ENCODE measurements at regions not wholly inside any gene's neighbourhood (a gene's known extent, or its start where the extent isn't known, plus 50 kb on each side); places are given as distances from the start of the nearest gene placed in this dataset.
"Not testable (repeated sequence)": the region's sequence is repeated elsewhere in the genome, so short reads cannot be mapped to it uniquely, and the experiment has no call there.

DNA sequence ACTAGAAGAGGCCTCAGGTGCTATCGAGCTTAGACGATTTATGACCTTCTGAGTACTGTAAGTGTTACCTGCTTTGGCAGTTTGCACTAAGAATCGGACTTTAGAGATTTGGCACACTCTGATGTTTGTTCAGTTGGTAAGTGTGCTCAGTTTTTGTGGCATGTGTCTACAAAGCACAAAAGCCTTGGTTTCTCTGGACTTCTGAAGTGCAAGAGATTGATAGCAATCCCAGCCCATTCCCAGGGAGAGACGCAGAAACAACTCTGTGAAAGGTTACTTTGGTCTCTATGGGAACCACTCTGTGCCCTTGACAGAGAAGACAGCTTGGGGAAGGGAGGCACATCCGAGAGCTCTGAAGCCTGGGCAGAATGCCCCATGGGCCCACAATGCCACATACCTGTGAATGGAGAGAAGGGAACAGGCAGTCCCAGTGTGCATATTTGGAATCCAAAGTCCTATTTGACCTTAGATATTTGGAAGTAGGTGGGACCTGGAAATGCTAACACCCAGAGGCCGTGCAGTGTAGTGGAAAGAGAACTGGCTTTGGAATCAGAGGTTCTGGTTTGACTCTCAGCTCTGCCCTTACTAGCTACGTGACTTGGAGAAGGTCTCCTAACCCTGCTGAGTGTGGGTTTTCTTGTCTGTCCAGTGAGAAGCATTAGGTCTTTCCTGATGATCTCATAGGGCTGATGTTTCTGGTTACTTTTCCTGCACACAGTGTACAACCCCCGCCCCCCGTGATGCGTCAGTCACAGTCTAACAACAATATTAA lies 194.3 kb upstream of the VLDLR start:
- Histone ChIP-seq H3K36me3 (ENCODE audit: insufficient read depth, low read length) (no peaks in the 10 kb centered on the region), H2AFZ (ENCODE audit: low read length) (no peak overlapping the region), H3K9me3 (ENCODE audit: insufficient read depth, low read depth, low read length) (no peaks in the 10 kb centered on the region), H3K9ac (ENCODE audit: low read depth, low read length, poor library complexity, severe bottlenecking) (no peak overlapping the region), H3K4me1 (ENCODE audit: insufficient read depth, low read length, poor library complexity, severe bottlenecking) (no peaks in the 10 kb centered on the region), H3F3A (ENCODE audit: low read depth) (no peaks in the 10 kb centered on the region), H3K27me3 (ENCODE audit: insufficient read depth, low read length, poor library complexity, severe bottlenecking) (no peaks in the 10 kb centered on the region), H3K4me3 (ENCODE audit: low read length, poor library complexity, severe bottlenecking) (no peak overlapping the region), H4K20me1 (ENCODE audit: insufficient read depth, low read length, poor library complexity, severe bottlenecking) (no peaks in the 10 kb centered on the region), H3K9me2 (replicated peaks; ENCODE audit: low read depth, low read length) (no peaks in the 10 kb centered on the region), H3K79me2 (ENCODE audit: insufficient read depth, low read length) (no peaks in the 10 kb centered on the region), H3K4me2 (ENCODE audit: low read depth, low read length, poor library complexity, severe bottlenecking) (no peak overlapping the region)
- no peak for TF ChIP-seq CTCF (conservative IDR thresholded peaks at IDR 0.05; ENCODE audit: low read length)
- no peak for TF ChIP-seq EZH2phosphoT487 (IDR thresholded peaks at IDR 0.05; ENCODE audit: borderline replicate concordance)

DNA sequence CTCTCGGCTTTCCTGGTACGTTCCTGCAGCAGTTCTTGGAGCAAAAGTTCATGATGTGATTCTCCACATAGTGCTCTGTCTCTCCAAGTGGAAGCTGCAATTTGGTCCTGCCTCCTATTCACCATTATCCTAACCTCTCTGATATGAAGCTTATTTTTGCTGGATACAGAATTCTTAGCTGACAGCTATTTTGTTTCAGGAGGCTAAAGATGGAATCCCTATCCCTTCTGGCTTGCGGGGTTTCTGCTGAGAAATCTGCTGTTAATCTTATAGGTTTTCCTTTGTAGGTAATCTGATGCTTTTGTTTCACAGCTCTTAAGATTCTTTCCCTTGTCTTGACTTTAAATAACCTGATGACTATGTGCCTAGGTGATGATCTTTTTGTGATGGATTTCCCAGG lies 181.6 kb upstream of the VLDLR start:
- H3K4me2 ChIP-seq (ENCODE audit: low read depth, low read length, poor library complexity, severe bottlenecking) = no peak overlapping the region
- H3K36me3 ChIP-seq (ENCODE audit: insufficient read depth, low read length) = no peaks in the 10 kb centered on the region
- no peaks in the 10 kb centered on the region for H3K79me2 ChIP-seq (ENCODE audit: insufficient read depth, low read length)
- TF ChIP-seq EZH2phosphoT487 (IDR thresholded peaks at IDR 0.05; ENCODE audit: borderline replicate concordance) = no peak
- no peak for TF ChIP-seq CTCF (conservative IDR thresholded peaks at IDR 0.05; ENCODE audit: low read length)
- H3K9me2 ChIP-seq (replicated peaks; ENCODE audit: low read depth, low read length) = no peaks in the 10 kb centered on the region
- H3K9ac ChIP-seq (ENCODE audit: low read depth, low read length, poor library complexity, severe bottlenecking) = no peak overlapping the region
- no peaks in the 10 kb centered on the region for H3K4me1 ChIP-seq (ENCODE audit: insufficient read depth, low read length, poor library complexity, severe bottlenecking)
- H3F3A ChIP-seq (ENCODE audit: low read depth) = no peaks in the 10 kb centered on the region
- no peaks in the 10 kb centered on the region for H3K27me3 ChIP-seq (ENCODE audit: insufficient read depth, low read length, poor library complexity, severe bottlenecking)
- no peak overlapping the region for H2AFZ ChIP-seq (ENCODE audit: low read length)
- no peak overlapping the region for H3K4me3 ChIP-seq (ENCODE audit: low read length, poor library complexity, severe bottlenecking)
- H3K9me3 ChIP-seq (ENCODE audit: insufficient read depth, low read depth, low read length) = no peaks in the 10 kb centered on the region; the same call in 1 of the 2 replicates
- H4K20me1 ChIP-seq (ENCODE audit: insufficient read depth, low read length, poor library complexity, severe bottlenecking) = no peaks in the 10 kb centered on the region

- H3K4me2 ChIP-seq (ENCODE audit: low read depth, low read length, poor library complexity, severe bottlenecking); H3K4me1 ChIP-seq (ENCODE audit: insufficient read depth, low read length, poor library complexity, severe bottlenecking); H3K36me3 ChIP-seq (ENCODE audit: insufficient read depth, low read length); H3K79me2 ChIP-seq (ENCODE audit: insufficient read depth, low read length); H3K9ac ChIP-seq (ENCODE audit: low read depth, low read length, poor library complexity, severe bottlenecking); H4K20me1 ChIP-seq (ENCODE audit: insufficient read depth, low read length, poor library complexity, severe bottlenecking); H3F3A ChIP-seq (ENCODE audit: low read depth); H3K27me3 ChIP-seq (ENCODE audit: insufficient read depth, low read length, poor library complexity, severe bottlenecking); H3K9me2 ChIP-seq (replicated peaks; ENCODE audit: low read depth, low read length); H3K9me3 ChIP-seq (ENCODE audit: insufficient read depth, low read depth, low read length); H3K4me3 ChIP-seq (ENCODE audit: low read length, poor library complexity, severe bottlenecking); H2AFZ ChIP-seq (ENCODE audit: low read length): not testable (repeated sequence)
Observed at GRCh38 chr9:2443933-2444332, 177.7 kb upstream of the VLDLR start.

- no peaks in the 10 kb centered on the region for H4K20me1 ChIP-seq (ENCODE audit: insufficient read depth, low read length, poor library complexity, severe bottlenecking)
- no peaks in the 10 kb centered on the region for H3K9me2 ChIP-seq (replicated peaks; ENCODE audit: low read depth, low read length)
- H3K79me2 ChIP-seq (ENCODE audit: insufficient read depth, low read length) = no peaks in the 10 kb centered on the region
- H3K9ac ChIP-seq (ENCODE audit: low read depth, low read length, poor library complexity, severe bottlenecking) = no peak overlapping the region
- H3K4me1 ChIP-seq (ENCODE audit: insufficient read depth, low read length, poor library complexity, severe bottlenecking) = no peaks in the 10 kb centered on the region
- TF ChIP-seq CTCF (conservative IDR thresholded peaks at IDR 0.05; ENCODE audit: low read length) (no peak), EZH2phosphoT487 (IDR thresholded peaks at IDR 0.05; ENCODE audit: borderline replicate concordance) (no peak)
- no peak overlapping the region for H3K4me3 ChIP-seq (ENCODE audit: low read length, poor library complexity, severe bottlenecking)
- no peaks in the 10 kb centered on the region for H3K36me3 ChIP-seq (ENCODE audit: insufficient read depth, low read length)
- no peak overlapping the region for H2AFZ ChIP-seq (ENCODE audit: low read length)
- no peaks in the 10 kb centered on the region for H3K9me3 ChIP-seq (ENCODE audit: insufficient read depth, low read depth, low read length)
- H3F3A ChIP-seq (ENCODE audit: low read depth) = no peaks in the 10 kb centered on the region
- no peaks in the 10 kb centered on the region for H3K27me3 ChIP-seq (ENCODE audit: insufficient read depth, low read length, poor library complexity, severe bottlenecking)
- no peak overlapping the region for H3K4me2 ChIP-seq (ENCODE audit: low read depth, low read length, poor library complexity, severe bottlenecking)
Observed at GRCh38 chr9:2448193-2448738, 173.3 kb upstream of the VLDLR start.

All from Loucy (cell line).